ENCODE measurements at regions not wholly inside any gene's neighbourhood (a gene's known extent, or its start where the extent isn't known, plus 50 kb on each side); places are given as distances from the start of the nearest gene placed in this dataset.

DNA sequence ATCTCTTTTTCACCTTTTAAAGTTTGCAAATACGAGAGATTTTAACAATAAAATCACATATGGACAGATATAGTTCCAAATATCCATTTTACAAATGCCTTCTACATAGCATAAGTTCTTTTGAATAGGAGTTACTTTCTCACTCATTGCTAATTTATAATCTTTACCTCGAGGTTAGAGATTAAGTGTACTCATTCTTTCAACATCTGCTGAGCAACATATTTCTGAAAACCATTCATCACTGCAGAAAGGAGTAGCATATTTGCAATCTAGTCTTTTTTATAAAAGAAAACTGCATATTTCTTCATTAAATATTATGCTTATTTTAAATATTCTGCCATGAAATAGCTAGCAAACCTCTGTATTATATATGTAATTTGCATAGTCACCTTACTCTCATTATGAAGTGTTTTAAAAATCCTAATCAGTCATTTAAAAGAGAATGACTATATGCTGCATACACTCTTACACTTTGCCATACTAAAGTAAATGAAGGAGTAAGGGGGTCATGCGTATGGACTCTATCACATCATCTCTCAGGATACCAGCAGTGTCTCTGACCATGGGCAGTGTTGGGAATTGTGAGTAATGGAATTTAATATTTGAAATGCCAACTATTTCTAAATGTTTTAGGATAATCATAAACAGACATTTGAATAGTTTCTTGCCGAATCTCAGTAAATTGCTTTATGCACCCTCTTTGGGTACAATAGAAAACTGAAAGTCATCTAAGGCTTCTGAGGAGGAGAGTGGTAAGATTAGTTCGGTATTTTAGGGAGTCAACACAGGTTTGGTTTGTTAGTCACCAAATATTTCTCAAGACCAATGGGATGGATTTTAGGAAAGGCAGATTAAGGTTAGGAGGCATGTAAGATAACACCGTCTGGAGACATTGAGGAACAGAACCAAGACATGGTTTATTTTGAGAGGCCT, 524.8 kb upstream of the ATP2B1 start:
- Histone ChIP-seq H3K4me1 (ENCODE audit: control insufficient read depth in 4 of 4, insufficient read depth in 4 of 4, low read length in 3 of 4) (no peaks in the 10 kb centered on the region), H3K27me3 (ENCODE audit: control insufficient read depth in 4 of 4, insufficient read depth in 4 of 4, low read length in 3 of 4) (no peaks in the 10 kb centered on the region), H3K9ac (ENCODE audit: low read depth in 1 of 2, low read length in 2 of 2) (no peak overlapping the region), H3K36me3 (ENCODE audit: control insufficient read depth in 4 of 4, insufficient read depth in 3 of 4, low read depth in 1 of 4, low read length in 3 of 4) (no peaks in the 10 kb centered on the region), H3K4me3 (ENCODE audit: low read depth in 1 of 3, low read length in 3 of 3) (no peak overlapping the region), H3K9me3 (ENCODE audit: control insufficient read depth in 4 of 4, low read length in 3 of 4) (no peaks in the 10 kb centered on the region), H3K27ac (ENCODE audit: low read depth in 1 of 2, low read length in 2 of 2) (no peak overlapping the region)
- no peak for DNase-seq (ENCODE audit: low spot score)
- WGBS: 86% methylated on average over 6 of the region's 6 CpGs
- TF ChIP-seq HNF4G (IDR thresholded peaks at IDR 0.05) (no peak), EGR1 (IDR thresholded peaks at IDR 0.05; ENCODE audit: low read depth in 2 of 2) (no peak), TAF1 (conservative IDR thresholded peaks at IDR 0.05) (no peak), FOXA1 (IDR thresholded peaks at IDR 0.05) (no peak), SP1 (IDR thresholded peaks at IDR 0.05) (no peak)
- TF ChIP-seq, protein P1, sequence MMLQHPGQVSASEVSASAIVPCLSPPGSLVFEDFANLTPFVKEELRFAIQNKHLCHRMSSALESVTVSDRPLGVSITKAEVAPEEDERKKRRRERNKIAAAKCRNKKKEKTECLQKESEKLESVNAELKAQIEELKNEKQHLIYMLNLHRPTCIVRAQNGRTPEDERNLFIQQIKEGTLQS (IDR thresholded peaks at IDR 0.05): no peak
- TF ChIP-seq, protein P2, sequence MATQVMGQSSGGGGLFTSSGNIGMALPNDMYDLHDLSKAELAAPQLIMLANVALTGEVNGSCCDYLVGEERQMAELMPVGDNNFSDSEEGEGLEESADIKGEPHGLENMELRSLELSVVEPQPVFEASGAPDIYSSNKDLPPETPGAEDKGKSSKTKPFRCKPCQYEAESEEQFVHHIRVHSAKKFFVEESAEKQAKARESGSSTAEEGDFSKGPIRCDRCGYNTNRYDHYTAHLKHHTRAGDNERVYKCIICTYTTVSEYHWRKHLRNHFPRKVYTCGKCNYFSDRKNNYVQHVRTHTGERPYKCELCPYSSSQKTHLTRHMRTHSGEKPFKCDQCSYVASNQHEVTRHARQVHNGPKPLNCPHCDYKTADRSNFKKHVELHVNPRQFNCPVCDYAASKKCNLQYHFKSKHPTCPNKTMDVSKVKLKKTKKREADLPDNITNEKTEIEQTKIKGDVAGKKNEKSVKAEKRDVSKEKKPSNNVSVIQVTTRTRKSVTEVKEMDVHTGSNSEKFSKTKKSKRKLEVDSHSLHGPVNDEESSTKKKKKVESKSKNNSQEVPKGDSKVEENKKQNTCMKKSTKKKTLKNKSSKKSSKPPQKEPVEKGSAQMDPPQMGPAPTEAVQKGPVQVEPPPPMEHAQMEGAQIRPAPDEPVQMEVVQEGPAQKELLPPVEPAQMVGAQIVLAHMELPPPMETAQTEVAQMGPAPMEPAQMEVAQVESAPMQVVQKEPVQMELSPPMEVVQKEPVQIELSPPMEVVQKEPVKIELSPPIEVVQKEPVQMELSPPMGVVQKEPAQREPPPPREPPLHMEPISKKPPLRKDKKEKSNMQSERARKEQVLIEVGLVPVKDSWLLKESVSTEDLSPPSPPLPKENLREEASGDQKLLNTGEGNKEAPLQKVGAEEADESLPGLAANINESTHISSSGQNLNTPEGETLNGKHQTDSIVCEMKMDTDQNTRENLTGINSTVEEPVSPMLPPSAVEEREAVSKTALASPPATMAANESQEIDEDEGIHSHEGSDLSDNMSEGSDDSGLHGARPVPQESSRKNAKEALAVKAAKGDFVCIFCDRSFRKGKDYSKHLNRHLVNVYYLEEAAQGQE (IDR thresholded peaks at IDR 0.05): no peak
- TF ChIP-seq, protein P3, sequence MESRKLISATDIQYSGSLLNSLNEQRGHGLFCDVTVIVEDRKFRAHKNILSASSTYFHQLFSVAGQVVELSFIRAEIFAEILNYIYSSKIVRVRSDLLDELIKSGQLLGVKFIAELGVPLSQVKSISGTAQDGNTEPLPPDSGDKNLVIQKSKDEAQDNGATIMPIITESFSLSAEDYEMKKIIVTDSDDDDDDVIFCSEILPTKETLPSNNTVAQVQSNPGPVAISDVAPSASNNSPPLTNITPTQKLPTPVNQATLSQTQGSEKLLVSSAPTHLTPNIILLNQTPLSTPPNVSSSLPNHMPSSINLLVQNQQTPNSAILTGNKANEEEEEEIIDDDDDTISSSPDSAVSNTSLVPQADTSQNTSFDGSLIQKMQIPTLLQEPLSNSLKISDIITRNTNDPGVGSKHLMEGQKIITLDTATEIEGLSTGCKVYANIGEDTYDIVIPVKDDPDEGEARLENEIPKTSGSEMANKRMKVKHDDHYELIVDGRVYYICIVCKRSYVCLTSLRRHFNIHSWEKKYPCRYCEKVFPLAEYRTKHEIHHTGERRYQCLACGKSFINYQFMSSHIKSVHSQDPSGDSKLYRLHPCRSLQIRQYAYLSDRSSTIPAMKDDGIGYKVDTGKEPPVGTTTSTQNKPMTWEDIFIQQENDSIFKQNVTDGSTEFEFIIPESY (IDR thresholded peaks at IDR 0.05): no peak
- TF ChIP-seq, protein P4, sequence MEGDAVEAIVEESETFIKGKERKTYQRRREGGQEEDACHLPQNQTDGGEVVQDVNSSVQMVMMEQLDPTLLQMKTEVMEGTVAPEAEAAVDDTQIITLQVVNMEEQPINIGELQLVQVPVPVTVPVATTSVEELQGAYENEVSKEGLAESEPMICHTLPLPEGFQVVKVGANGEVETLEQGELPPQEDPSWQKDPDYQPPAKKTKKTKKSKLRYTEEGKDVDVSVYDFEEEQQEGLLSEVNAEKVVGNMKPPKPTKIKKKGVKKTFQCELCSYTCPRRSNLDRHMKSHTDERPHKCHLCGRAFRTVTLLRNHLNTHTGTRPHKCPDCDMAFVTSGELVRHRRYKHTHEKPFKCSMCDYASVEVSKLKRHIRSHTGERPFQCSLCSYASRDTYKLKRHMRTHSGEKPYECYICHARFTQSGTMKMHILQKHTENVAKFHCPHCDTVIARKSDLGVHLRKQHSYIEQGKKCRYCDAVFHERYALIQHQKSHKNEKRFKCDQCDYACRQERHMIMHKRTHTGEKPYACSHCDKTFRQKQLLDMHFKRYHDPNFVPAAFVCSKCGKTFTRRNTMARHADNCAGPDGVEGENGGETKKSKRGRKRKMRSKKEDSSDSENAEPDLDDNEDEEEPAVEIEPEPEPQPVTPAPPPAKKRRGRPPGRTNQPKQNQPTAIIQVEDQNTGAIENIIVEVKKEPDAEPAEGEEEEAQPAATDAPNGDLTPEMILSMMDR (IDR thresholded peaks at IDR 0.05; ENCODE audit: low read depth, low read length, missing input control): no peak

DNA sequence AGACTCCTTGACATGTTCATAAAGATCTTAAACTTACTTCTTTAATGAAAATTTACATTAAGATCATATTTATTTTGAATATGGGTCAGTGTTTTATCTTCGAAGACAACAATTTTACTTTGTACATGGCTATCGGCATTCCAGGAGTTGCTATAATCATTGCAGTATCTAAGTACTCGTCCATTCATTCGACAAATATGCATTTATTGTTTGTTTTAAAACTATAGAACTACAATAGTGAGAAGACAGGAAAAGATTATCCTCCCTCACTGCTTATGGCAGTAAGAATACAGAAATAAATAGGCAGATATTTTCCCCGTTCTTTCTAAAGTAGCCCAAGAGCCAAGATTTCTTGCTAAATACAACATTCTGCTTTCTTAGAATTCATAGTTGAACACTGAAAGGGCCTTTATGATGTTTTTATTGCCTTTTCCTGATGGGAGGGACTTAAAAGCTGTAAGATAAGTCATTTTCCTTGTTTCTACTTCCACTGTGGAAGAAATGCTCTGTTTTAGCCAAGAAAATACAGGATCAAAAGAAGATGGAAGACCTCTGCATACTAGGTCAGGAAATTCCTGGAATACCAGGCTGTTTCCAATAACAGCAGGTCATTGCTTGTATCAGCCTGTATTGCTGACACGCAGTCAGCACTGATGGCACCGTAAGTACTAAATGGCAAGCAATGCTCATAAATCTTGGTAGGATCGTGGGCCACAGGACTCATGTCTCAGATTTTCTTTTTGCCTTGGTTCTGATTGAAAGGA, 521.0 kb upstream of the ATP2B1 start:
- no peaks in the 10 kb centered on the region for H3K9me3 ChIP-seq (ENCODE audit: control insufficient read depth in 4 of 4, low read length in 3 of 4)
- TF ChIP-seq GABPA (IDR thresholded peaks at IDR 0.05 in 1 of 2, conservative IDR thresholded peaks at IDR 0.05 in 1 of 2): no peak
- TF ChIP-seq RXRA (IDR thresholded peaks at IDR 0.05): no peak
- TF ChIP-seq NR2F2 (IDR thresholded peaks at IDR 0.05): peak; percentile 42
- TF ChIP-seq FOXA2 (IDR thresholded peaks at IDR 0.05): no peak
- TF ChIP-seq SP1 (IDR thresholded peaks at IDR 0.05): no peak
- TF ChIP-seq EGR1 (IDR thresholded peaks at IDR 0.05; ENCODE audit: low read depth in 2 of 2): no peak
- no peak for DNase-seq (ENCODE audit: low spot score)
- no peak overlapping the region for H3K4me3 ChIP-seq (ENCODE audit: low read depth in 1 of 3, low read length in 3 of 3)
- no peaks in the 10 kb centered on the region for H3K36me3 ChIP-seq (ENCODE audit: control insufficient read depth in 4 of 4, insufficient read depth in 3 of 4, low read depth in 1 of 4, low read length in 3 of 4)
- H3K27me3 ChIP-seq (ENCODE audit: control insufficient read depth in 4 of 4, insufficient read depth in 4 of 4, low read length in 3 of 4): no peaks in the 10 kb centered on the region
- no peaks in the 10 kb centered on the region for H3K4me1 ChIP-seq (ENCODE audit: control insufficient read depth in 4 of 4, insufficient read depth in 4 of 4, low read length in 3 of 4)
- H3K27ac ChIP-seq (ENCODE audit: low read depth in 1 of 2, low read length in 2 of 2): no peak overlapping the region
- no peak overlapping the region for H3K9ac ChIP-seq (ENCODE audit: low read depth in 1 of 2, low read length in 2 of 2)
- 71% methylated on average over 8 of the region's 8 CpGs for WGBS
